HG02588 (cell line): ENCODE measurements at regions not wholly inside any gene's neighbourhood (a gene's known extent, or its start where the extent isn't known, plus 50 kb on each side); places are given as distances from the start of the nearest gene placed in this dataset.

Experiments used
- ATAC-seq: cut with Tn5 transposase; IDR thresholded peaks from one replicate; pipeline ENCODE4 v1.9.1; 2021; ENCODE audit warnings: mild to moderate bottlenecking, moderate library complexity; ENCODE audit not compliant: unreplicated experiment

DNA sequence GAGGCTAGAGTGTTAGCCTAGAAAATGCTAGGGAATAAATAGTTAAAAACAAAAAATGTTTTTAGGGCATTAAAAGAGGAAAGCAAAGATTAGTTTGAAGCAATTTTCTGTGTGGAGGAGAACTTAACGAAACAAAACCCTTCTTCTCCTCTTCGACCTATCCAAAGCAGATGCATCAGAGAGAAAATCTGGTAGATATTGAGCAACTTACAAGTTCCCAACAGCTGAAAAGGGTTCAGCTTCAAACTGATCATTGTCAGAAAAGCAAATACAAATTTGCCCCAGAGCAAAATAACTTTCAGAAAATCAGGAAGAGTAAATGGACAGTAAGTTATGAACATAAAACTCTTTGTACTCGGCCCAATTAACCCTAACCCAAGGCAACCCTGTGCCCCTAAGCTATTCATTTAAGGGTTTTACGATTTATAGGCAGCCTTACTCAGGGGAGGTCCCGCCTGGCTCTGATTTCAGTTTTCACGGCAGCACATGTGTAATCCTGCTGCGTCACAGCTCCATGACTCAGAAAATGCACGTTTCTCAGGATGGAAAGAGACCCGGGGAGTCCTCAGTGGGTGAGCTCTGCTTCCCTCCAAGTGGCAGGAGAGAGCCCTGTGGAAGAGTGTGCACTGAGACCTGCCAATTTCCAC is 405.7 kb upstream of the SALL1 start:
- ATAC-seq = no peak

DNA sequence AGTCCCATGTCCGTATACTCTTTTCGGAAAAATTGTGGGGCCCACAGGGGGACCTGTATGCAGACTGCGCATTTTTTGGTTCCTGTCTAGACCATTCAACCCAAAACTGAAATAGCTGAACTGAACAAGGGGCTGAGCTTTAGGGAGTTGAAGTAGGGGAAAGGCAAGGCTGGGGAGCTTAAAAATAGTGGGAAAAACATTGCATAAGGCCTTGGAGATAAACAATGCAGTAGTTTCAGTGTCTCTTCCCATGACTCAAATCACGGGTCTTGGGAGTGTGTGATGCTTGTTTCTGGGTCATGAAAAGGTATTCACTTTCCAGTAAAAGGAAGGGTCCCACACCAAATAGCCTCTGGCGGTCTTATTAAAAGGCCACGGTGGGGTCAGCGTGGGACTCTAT is 402.8 kb upstream of the SALL1 start:
- ATAC-seq = no peak

- ATAC-seq = no peak
Observed at GRCh38 chr16:51553314-51553713, 402.2 kb upstream of the SALL1 start.

DNA sequence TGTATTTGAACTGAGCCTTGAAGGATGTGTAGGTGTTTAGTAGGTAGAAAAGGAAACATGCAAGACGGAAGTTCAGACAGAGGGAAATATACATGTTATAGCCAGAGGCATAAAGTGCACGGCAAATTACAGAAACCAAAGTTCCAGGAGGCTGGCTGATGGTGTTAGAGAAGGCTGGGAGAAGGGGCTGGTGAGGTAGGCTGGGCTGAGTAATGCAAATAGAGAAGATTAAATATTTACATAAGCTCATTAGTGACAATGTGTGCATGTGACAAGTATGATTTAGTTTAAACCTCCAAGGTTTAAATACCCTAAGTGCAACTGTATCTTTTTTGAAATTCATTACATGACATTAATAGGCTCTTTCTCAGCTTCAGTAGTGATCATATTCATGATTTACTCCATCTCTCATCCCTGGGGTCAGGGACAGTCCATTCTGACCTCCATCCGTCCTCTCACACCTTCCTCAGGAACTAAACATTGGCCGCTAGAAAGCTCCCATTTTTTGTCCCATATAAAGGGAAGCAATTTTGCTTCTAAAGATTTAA is 399.8 kb upstream of the SALL1 start:
- ATAC-seq = no peak

DNA sequence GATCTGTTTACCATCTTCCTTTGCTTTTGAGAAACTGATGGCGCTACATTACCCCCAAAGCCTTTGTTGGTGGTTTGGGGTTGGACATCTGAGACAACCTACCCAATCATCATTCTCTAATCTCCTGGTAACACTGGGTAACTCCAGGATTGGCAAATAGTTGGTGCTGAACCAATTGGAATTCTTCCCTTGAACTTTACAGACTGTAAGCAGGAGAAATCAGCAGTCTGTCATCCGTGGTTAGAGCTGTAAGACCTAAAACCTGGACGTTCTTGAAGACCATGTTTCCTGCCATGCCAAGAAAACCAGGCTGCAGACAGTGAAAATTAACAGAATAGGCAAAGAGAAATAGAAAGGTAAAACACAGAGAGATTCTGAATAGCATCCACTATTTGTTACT is 398.8 kb upstream of the SALL1 start:
- no peak for ATAC-seq

- no peak for ATAC-seq
Observed at GRCh38 chr16:51545951-51546350, 394.9 kb upstream of the SALL1 start.

- no peak for ATAC-seq
Observed at GRCh38 chr16:51544851-51545467, 393.9 kb upstream of the SALL1 start.

DNA sequence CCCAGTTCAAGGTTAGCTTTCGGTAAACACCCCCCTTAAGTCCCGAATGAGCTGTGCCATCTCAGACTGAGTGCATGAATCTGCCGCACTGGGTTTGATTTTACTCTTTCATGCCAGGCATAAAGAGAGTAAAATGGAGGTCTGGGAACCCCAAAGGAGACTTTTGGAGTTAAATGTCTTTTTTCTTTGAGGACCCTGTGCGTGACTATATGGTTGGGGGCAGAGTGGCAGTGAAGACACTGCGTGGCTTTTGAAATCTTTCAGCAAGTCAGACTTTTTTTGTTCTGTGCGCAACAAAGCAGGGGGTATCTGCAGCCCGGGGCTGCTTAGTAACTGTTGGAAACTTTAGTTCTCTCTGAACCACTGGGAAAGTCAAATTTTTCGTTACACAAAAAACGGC is 392.9 kb upstream of the SALL1 start:
- ATAC-seq = no peak

DNA sequence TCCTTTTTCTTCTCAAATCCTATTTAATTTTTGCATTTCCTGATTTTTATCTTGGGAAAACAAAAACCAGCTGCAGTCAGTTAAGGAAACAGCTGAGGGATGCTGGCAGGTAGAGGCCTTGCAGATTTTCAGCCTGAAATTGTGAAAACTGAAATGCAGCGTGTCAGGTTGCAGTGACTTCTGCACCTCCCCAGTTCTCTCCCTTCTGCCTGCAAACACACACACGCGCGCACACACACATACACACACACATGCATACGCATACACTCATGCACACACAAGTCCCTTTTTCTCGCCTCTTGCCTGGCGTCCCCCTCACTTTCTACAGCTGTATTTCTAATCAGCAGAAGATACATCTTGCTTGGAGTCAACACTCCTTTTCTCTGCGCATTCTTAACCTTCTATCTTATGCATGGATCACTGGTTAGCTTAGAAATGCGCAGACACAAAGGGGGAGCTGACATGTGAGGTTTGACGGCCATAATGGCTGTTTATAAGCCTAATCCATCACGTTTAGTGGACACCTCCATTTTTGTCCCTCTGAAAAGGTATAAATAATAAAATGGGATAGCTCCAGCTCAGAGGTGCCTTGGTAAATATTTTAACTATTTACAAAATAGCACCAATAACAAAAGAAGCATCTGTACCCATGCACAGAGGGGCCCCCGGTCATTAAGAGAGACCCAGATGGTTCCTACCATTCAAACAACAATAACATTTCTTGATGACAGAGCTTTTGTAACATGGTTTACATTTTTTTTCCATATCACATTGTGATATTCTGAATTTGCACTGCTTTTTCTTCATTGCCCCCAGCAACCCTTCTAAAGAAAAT is 392.1 kb upstream of the SALL1 start:
- no peak for ATAC-seq

GRCh38 chr16:51540259-51540658 is 389.2 kb upstream of the SALL1 start:
- ATAC-seq = no peak

- no peak for ATAC-seq
Observed at GRCh38 chr16:51538707-51539498, 387.8 kb upstream of the SALL1 start.

- ATAC-seq = no peak
Observed at GRCh38 chr16:51535591-51535990, 384.5 kb upstream of the SALL1 start.

- ATAC-seq = no peak
Observed at GRCh38 chr16:51532551-51532950, 381.5 kb upstream of the SALL1 start.

DNA sequence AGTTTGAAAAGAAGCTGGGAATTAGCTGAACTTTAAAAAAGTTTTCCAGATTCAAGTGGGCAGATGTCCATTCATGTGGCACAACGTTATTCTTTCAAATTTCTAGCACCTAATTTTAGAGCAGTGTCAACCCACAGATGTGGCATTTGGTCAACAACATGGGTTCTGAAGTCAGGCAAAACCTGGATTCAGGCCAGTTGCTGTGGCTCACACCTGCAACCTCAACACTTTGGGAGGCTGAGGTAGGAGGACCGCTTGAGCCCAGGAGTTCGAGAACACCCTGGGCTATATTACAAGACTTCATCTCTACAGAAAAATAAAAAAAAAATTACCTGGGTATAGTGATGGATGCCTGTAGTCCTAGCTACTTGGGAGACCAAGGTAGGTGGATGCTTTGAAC is 380.2 kb upstream of the SALL1 start:
- no peak for ATAC-seq

GRCh38 chr16:51527349-51527748 is 376.3 kb upstream of the SALL1 start:
- no peak for ATAC-seq

GRCh38 chr16:51526621-51527020 is 375.6 kb upstream of the SALL1 start:
- no peak for ATAC-seq

DNA sequence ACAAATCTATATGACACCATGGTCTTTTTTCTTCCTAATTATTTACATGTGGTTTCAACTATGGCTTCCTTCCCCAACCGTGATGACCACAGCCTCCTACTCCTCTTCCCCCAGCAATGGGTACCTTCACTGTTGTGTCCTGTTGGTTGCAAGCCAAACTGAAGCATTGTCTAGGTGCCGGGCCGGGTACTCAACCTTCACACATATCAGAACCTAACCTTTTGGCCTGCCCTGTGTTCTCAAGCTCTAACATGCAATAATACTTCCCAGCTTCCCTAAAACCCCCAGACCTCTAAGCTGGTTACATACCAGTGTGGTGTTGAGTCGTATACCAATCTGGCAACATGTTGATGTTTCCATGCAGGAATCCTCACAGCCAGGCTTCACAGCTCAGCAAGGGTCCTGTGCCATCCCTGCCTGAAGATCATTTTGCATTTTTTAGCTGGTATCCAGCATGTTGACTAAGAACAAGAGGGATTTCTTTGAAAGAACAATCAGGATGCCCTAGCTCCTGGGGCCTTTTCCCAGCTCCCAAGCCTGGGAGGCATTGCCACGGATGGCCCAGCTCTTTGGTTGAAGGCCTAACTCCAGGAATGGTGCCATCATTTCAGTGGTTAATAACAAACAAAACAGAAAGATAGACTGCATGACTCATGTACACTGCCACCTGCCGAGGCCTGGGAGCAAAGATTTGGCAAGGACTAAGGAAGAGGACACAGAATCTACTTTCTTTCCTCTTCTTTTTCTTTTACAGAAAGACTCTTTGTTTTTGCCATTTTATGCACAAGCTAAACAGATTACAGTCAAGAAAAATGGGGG is 373.7 kb upstream of the SALL1 start:
- ATAC-seq = no peak

DNA sequence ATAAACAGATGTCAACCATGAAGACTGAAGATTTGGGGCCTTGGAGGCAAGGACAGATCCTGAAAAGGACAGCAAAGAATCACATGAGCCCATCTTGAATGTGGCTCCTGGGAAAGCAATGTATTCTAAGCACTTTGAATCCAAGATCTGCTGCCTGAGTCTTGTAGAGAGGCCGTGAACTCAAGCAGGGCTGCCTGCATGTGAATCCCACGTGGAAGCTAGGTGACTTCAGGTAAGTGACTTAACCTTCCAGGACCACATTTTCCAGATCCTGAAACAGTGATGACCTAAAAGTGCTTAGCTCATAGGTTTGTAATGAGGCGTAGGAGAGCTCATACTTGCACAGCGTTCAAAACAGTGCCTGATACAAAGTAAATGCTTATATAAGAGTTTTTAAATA is 373.0 kb upstream of the SALL1 start:
- no peak for ATAC-seq

DNA sequence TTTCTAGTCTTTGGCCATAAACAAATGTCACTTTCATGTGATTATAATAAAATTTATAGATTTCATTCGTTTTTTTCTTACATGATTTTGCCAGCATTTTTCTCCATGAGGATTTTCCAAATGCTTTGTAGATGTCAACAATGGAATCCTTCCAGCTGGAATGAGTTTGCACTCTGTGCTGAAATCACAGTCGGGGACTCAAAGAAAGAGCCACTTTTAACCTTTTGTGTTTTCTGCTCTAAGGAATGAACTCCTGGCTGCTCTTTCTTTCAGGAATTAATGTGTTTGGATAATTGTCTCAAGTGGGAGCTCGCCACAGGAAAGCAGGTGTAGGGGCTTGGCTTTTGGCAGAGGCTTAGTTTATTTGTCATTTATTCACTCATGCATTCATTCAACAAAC is 372.3 kb upstream of the SALL1 start:
- ATAC-seq = no peak

DNA sequence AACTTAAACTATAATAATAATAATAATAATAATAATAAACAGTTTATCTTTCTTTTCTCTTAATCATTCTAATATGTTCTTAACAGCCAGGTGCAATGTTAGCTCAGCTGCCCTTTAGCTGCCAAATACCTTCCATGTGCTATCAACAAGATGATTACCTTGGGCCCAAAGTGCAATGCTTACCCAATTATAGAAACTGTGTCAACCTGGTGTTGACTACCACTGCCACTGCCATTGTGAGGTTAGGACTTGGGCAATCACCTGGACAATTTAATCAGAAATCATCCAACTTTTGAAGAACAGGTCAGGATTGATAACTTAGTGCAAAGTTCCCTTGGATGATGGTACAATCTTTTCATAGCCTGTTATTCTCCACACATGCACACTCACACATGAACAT is 371.8 kb upstream of the SALL1 start:
- no peak for ATAC-seq
